ENCODE measurements at regions not wholly inside any gene's neighbourhood (a gene's known extent, or its start where the extent isn't known, plus 50 kb on each side); places are given as distances from the start of the nearest gene placed in this dataset.
"Not testable (repeated sequence)": the region's sequence is repeated elsewhere in the genome, so short reads cannot be mapped to it uniquely, and the experiment has no call there.

- H2AFZ ChIP-seq: no peak overlapping the region
- peaks cover 4% of the 10 kb centered on the region for H3K79me2 ChIP-seq
- no peaks in the 10 kb centered on the region for H3K9me3 ChIP-seq (ENCODE audit: control insufficient read depth, low read length)
- no peak overlapping the region for H3K4me2 ChIP-seq (ENCODE audit: low read length)
- TF ChIP-seq CTCF (IDR thresholded peaks at IDR 0.05): no peak
- no peaks in the 10 kb centered on the region for H3K27me3 ChIP-seq (ENCODE audit: control insufficient read depth, insufficient read depth, low read length)
- no peak overlapping the region for H3K9ac ChIP-seq
- no peak overlapping the region for H3K4me3 ChIP-seq (ENCODE audit: low read depth, low read length)
- H3K27ac ChIP-seq: no peak overlapping the region
- no peaks in the 10 kb centered on the region for H3K4me1 ChIP-seq
- no peaks in the 10 kb centered on the region for H3K36me3 ChIP-seq (ENCODE audit: control insufficient read depth, insufficient read depth, low read length)
These were observed 89.2 kb downstream of the KBTBD2 start for GRCh38 chr7:32802305-32802910.

GRCh38 chr7:32793053-32793452 is 98.5 kb downstream of the KBTBD2 start:
- H3K36me3 ChIP-seq (ENCODE audit: control insufficient read depth, insufficient read depth, low read length); H3K4me1 ChIP-seq; H3K27me3 ChIP-seq (ENCODE audit: control insufficient read depth, insufficient read depth, low read length); H3K9ac ChIP-seq; H3K27ac ChIP-seq; H3K4me2 ChIP-seq (ENCODE audit: low read length); H3K4me3 ChIP-seq (ENCODE audit: low read depth, low read length); H2AFZ ChIP-seq; H3K9me3 ChIP-seq (ENCODE audit: control insufficient read depth, low read length); H3K79me2 ChIP-seq: not testable (repeated sequence)

GRCh38 chr7:32790766-32791430 is 100.7 kb downstream of the KBTBD2 start:
- H3K9me3 ChIP-seq (ENCODE audit: control insufficient read depth, low read length); H3K4me2 ChIP-seq (ENCODE audit: low read length); H2AFZ ChIP-seq; H3K27ac ChIP-seq; H3K27me3 ChIP-seq (ENCODE audit: control insufficient read depth, insufficient read depth, low read length); H3K9ac ChIP-seq; H3K36me3 ChIP-seq (ENCODE audit: control insufficient read depth, insufficient read depth, low read length); H3K4me1 ChIP-seq; H3K4me3 ChIP-seq (ENCODE audit: low read depth, low read length); H3K79me2 ChIP-seq: not testable (repeated sequence)

- not testable (repeated sequence) for H3K36me3 ChIP-seq (ENCODE audit: control insufficient read depth, insufficient read depth, low read length); H3K27ac ChIP-seq; H3K27me3 ChIP-seq (ENCODE audit: control insufficient read depth, insufficient read depth, low read length); H3K79me2 ChIP-seq; H2AFZ ChIP-seq; H3K4me3 ChIP-seq (ENCODE audit: low read depth, low read length); H3K9ac ChIP-seq; H3K4me1 ChIP-seq; H3K9me3 ChIP-seq (ENCODE audit: control insufficient read depth, low read length); H3K4me2 ChIP-seq (ENCODE audit: low read length)
These were observed 102.3 kb downstream of the KBTBD2 start for GRCh38 chr7:32789266-32789665.

GRCh38 chr7:32788174-32788573 is 103.4 kb downstream of the KBTBD2 start:
- H3K9me3 ChIP-seq (ENCODE audit: control insufficient read depth, low read length); H3K4me2 ChIP-seq (ENCODE audit: low read length); H3K27me3 ChIP-seq (ENCODE audit: control insufficient read depth, insufficient read depth, low read length); H3K4me1 ChIP-seq; H3K36me3 ChIP-seq (ENCODE audit: control insufficient read depth, insufficient read depth, low read length); H3K9ac ChIP-seq; H3K27ac ChIP-seq; H3K79me2 ChIP-seq; H2AFZ ChIP-seq; H3K4me3 ChIP-seq (ENCODE audit: low read depth, low read length): not testable (repeated sequence)

- not testable (repeated sequence) for H3K27me3 ChIP-seq (ENCODE audit: control insufficient read depth, insufficient read depth, low read length); H3K9me3 ChIP-seq (ENCODE audit: control insufficient read depth, low read length)
These were observed 106.1 kb downstream of the KBTBD2 start for GRCh38 chr7:32785365-32785944.

GRCh38 chr7:32779895-32780294 is 111.7 kb downstream of the KBTBD2 start:
- not testable (repeated sequence) for H3K4me3 ChIP-seq (ENCODE audit: low read depth, low read length); H3K9me3 ChIP-seq (ENCODE audit: control insufficient read depth, low read length); H3K4me1 ChIP-seq; H3K27me3 ChIP-seq (ENCODE audit: control insufficient read depth, insufficient read depth, low read length); H3K36me3 ChIP-seq (ENCODE audit: control insufficient read depth, insufficient read depth, low read length); H3K27ac ChIP-seq; H3K79me2 ChIP-seq; H3K9ac ChIP-seq; H2AFZ ChIP-seq; H3K4me2 ChIP-seq (ENCODE audit: low read length)

More at GRCh38 chr7:32785365-32785944, 106.1 kb downstream of the KBTBD2 start:
- not testable (repeated sequence) for H3K27ac ChIP-seq; H3K4me1 ChIP-seq; H3K9ac ChIP-seq; H3K36me3 ChIP-seq (ENCODE audit: control insufficient read depth, insufficient read depth, low read length); H2AFZ ChIP-seq; H3K79me2 ChIP-seq; H3K4me3 ChIP-seq (ENCODE audit: low read depth, low read length); H3K4me2 ChIP-seq (ENCODE audit: low read length)

Measured in parathyroid adenoma (tissue), 2 donors.